ENCODE measurements at regions not wholly inside any gene's neighbourhood (a gene's known extent, or its start where the extent isn't known, plus 50 kb on each side); places are given as distances from the start of the nearest gene placed in this dataset.
"Not testable (repeated sequence)": the region's sequence is repeated elsewhere in the genome, so short reads cannot be mapped to it uniquely, and the experiment has no call there.

DNA sequence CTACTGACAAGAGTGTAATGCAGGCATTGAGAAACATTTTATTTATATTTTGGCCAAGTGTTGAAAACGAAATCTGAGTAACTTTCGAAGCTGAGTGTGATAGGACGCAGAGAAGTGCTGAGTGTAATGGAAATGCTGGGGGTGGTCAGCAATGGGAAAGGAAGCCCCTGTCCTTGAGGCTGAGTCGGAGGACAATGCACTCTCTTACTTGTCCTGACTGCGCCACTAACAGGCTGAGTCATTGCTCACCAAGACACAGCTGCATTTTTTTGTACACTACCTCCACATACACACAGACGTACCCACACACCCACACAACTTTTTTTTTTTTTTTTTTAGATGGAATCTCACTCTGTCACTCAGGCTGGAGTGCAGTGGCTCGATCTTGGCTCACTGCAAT lies 637.7 kb downstream of the SLCO4C1 start:
- no peak overlapping the region for H3K4me3 Mint-ChIP-seq
- no peaks in the 10 kb centered on the region for H3K9me3 Mint-ChIP-seq
- peaks cover 4% of the 10 kb centered on the region for H3K4me1 Mint-ChIP-seq
- H3K36me3 Mint-ChIP-seq (ENCODE audit: low read depth) = no peaks in the 10 kb centered on the region
- no peaks in the 10 kb centered on the region for H3K27me3 Mint-ChIP-seq (ENCODE audit: low read depth)
- TF ChIP-seq, protein P1, sequence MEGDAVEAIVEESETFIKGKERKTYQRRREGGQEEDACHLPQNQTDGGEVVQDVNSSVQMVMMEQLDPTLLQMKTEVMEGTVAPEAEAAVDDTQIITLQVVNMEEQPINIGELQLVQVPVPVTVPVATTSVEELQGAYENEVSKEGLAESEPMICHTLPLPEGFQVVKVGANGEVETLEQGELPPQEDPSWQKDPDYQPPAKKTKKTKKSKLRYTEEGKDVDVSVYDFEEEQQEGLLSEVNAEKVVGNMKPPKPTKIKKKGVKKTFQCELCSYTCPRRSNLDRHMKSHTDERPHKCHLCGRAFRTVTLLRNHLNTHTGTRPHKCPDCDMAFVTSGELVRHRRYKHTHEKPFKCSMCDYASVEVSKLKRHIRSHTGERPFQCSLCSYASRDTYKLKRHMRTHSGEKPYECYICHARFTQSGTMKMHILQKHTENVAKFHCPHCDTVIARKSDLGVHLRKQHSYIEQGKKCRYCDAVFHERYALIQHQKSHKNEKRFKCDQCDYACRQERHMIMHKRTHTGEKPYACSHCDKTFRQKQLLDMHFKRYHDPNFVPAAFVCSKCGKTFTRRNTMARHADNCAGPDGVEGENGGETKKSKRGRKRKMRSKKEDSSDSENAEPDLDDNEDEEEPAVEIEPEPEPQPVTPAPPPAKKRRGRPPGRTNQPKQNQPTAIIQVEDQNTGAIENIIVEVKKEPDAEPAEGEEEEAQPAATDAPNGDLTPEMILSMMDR (IDR thresholded peaks at IDR 0.05; ENCODE audit: unreplicated experiment in 3 of 3) = no peak
- H3K27ac Mint-ChIP-seq = no peak overlapping the region

DNA sequence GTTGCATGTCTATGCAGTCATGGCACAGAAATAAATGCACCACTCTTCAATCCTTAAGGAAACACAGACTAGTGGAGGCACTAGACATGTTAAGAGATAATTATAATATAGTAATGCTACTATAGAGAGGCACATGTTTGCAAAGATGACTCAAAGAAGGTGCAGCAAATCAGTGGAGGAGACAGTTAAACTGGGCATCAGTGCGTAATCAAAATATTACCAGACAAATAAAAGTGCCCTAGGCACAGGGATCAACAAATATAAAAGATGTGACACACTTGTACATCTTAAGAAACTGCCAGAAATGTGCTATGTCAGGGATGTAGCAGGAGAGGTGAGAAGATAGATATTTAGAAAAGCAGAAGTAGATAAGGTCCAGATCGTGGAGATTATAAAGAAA lies 642.1 kb downstream of the SLCO4C1 start:
- Mint-ChIP-seq H3K4me3 (no peak overlapping the region), H3K4me1 (no peaks in the 10 kb centered on the region), H3K27ac (no peak overlapping the region), H3K36me3 (ENCODE audit: low read depth) (no peaks in the 10 kb centered on the region), H3K9me3 (no peaks in the 10 kb centered on the region), H3K27me3 (ENCODE audit: low read depth) (no peaks in the 10 kb centered on the region)
- TF ChIP-seq, protein P1 (IDR thresholded peaks at IDR 0.05; ENCODE audit: unreplicated experiment in 3 of 3) = no peak

DNA sequence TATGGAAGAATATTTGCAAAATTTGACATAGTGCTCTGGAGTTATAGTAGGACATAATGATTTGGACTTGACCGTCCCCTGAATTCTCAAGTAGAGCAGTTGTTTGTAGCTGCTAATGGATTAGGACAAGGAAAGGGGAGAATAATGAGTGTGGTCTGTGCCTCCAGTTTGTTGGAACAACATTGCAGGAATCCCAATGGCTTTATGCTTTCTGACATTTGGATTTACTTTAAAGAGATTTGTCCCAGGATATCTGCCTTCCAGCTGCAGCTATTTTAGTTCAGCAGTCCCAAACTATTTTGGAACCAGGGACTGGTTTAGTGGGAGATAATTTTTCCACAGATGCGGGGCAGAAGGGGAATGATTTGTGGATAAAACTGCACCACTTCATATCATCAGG lies 648.2 kb downstream of the SLCO4C1 start:
- H3K27ac Mint-ChIP-seq = no peak overlapping the region
- no peaks in the 10 kb centered on the region for H3K36me3 Mint-ChIP-seq (ENCODE audit: low read depth)
- peaks cover 22% of the 10 kb centered on the region for H3K4me1 Mint-ChIP-seq
- H3K9me3 Mint-ChIP-seq = no peaks in the 10 kb centered on the region
- H3K27me3 Mint-ChIP-seq (ENCODE audit: low read depth) = peaks cover 5% of the 10 kb centered on the region
- TF ChIP-seq, protein P1 (IDR thresholded peaks at IDR 0.05; ENCODE audit: unreplicated experiment in 3 of 3) = no peak
- no peak overlapping the region for H3K4me3 Mint-ChIP-seq

DNA sequence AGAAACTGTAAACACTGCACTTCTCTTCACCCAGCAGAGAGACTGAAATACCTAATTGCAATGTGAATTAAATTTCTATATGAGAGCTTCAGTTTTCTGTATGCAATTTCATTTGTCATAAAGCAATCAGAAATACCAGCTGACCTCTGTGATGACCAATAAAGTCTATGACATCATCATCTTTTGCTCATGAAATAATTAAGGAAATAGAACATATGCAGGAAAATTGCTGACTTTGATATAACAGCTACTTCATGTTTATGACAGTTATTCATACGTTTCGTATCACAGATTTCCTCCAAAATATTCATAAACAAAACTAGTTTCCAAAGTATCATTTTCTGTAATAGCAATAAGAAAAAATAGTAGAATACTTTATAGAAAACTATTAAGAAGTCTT lies 652.3 kb downstream of the SLCO4C1 start:
- H3K4me3 Mint-ChIP-seq = no peak overlapping the region
- peaks cover 5% of the 10 kb centered on the region for H3K27me3 Mint-ChIP-seq (ENCODE audit: low read depth)
- H3K9me3 Mint-ChIP-seq = no peaks in the 10 kb centered on the region
- TF ChIP-seq, protein P1 (IDR thresholded peaks at IDR 0.05; ENCODE audit: unreplicated experiment in 3 of 3) = no peak
- H3K36me3 Mint-ChIP-seq (ENCODE audit: low read depth) = no peaks in the 10 kb centered on the region
- H3K27ac Mint-ChIP-seq = peak overlapping the region in 1 of 3 experiments; percentile 25
- peaks cover 23% of the 10 kb centered on the region for H3K4me1 Mint-ChIP-seq

DNA sequence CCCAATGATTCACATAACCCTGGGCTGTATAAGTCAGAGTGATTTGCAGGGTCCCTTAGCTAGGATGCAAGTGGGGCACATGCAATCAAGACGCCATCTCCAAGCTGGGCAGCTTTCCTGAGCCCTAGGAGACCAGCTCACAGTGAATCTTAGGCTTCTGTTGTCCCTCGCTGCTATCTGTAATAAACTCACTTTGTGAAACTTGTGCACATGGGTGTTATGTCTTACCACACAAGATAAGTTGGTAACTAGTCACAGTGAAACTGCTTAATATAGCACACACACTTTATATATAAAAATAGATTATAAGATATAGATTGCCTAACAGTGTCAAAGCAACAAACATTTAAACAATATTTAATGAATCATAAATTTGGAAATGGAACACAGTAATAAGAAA lies 658.5 kb downstream of the SLCO4C1 start:
- Mint-ChIP-seq H3K36me3 (ENCODE audit: low read depth) (no peaks in the 10 kb centered on the region), H3K9me3 (peaks cover 12% of the 10 kb centered on the region), H3K27ac (no peak overlapping the region), H3K27me3 (ENCODE audit: low read depth) (no peaks in the 10 kb centered on the region), H3K4me1 (peaks cover 5% of the 10 kb centered on the region), H3K4me3 (no peak overlapping the region)
- TF ChIP-seq, protein P1 (IDR thresholded peaks at IDR 0.05; ENCODE audit: unreplicated experiment in 3 of 3) = no peak

DNA sequence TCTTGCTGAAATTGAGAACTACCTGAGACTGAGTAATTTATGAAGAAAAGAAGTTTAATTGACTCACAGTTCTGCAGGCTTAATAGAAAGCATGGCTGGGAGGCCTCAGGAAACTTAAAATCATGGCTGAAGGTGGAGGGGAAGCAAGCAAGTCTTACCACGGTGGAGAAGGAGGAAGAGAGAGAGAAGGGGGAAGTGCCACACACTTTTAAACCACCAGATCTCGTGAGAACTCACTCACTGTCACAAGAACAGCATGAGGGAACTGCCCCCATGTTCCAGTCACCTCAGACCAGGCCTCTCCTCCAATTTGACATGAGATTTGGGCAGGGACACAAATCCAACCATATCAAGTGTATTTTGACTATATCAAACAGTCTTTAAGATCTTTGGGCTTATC lies 668.3 kb downstream of the SLCO4C1 start:
- H3K27me3 Mint-ChIP-seq (ENCODE audit: low read depth); H3K4me3 Mint-ChIP-seq; H3K9me3 Mint-ChIP-seq; H3K36me3 Mint-ChIP-seq (ENCODE audit: low read depth); H3K4me1 Mint-ChIP-seq; H3K27ac Mint-ChIP-seq: not testable (repeated sequence)
